Peyer's patch (tissue), 4 donors: ENCODE measurements at regions not wholly inside any gene's neighbourhood (a gene's known extent, or its start where the extent isn't known, plus 50 kb on each side); places are given as distances from the start of the nearest gene placed in this dataset.

Source experiments
- CTCF ChIP-seq, 6 experiments: fragments of 450-650 bp in 4 of 6; fragments of 200-600 bp in 2 of 6; sonication (generic) in 1 of 6; IDR thresholded peaks; one replicate each; pipeline ENCODE4 v1.5.1; 2017 to 2019; ENCODE audit warnings: antibody characterized with exemption in 6 of 6, mild to moderate bottlenecking in 3 of 6, moderate library complexity in 1 of 6
- POLR2A ChIP-seq, 2 donors: fragments of 450-650 bp; IDR thresholded peaks; one replicate each; pipeline ENCODE4 v1.5.1; 2017; ENCODE audit warnings: antibody characterized with exemption in 2 of 2, mild to moderate bottlenecking in 2 of 2, moderate library complexity in 2 of 2

- no peak for TF ChIP-seq POLR2A (IDR thresholded peaks at IDR 0.05)
- no peak for TF ChIP-seq CTCF (IDR thresholded peaks at IDR 0.05)
Observed at GRCh38 chr1:232875536-232875935, 70.3 kb downstream of the MAP10 start.
